HG03439 (cell line): ENCODE measurements at regions not wholly inside any gene's neighbourhood (a gene's known extent, or its start where the extent isn't known, plus 50 kb on each side); places are given as distances from the start of the nearest gene placed in this dataset.
A peak's percentile ranks its signal among the peaks of the same experiment; 100 is the strongest.
"Not testable (repeated sequence)": the region's sequence is repeated elsewhere in the genome, so short reads cannot be mapped to it uniquely, and the experiment has no call there.

Experiments
- ATAC-seq: cut with Tn5 transposase; IDR thresholded peaks from one replicate; pipeline ENCODE4 v1.9.1; 2021; ENCODE audit warnings: mild to moderate bottlenecking, moderate library complexity; ENCODE audit not compliant: unreplicated experiment

DNA sequence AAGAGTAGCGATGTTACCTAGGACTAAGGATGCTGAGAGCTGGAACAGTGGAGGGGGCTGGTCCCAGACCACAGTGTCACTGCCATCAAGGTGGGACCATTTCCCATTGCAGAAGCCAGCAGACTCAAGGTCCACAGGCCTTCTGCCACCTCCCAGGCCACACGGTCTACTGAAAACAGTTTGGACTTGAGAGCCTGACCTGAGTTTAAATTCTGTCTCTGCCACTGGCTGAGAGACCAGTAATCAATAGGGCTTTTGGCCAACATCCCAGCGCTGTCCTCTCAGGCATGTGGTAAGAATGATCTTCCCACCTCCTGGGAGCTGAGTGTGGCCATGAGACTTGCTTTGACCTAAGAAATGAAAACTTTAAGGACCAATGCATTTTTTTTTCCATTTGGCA lies 331.4 kb upstream of the CDH5 start:
- ATAC-seq = no peak

DNA sequence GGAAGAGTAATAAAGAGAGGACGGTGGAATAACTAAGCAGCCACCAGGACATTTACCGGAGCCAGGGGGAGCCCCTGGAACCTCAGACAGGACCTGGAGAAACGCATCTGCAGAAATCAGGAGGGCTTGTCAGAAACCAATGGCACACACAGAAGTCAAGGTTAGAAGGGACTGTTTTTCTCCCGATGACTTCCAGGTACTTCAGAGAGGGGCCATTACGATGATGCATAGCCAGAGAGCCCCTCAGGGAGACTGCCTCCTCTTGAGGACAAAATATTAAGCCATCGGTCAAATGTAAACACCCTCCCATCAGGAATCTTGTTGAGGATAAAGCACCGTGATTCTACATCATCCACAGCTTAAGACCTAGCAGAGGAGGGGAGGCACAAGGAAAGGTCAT lies 333.6 kb upstream of the CDH5 start:
- no peak for ATAC-seq

DNA sequence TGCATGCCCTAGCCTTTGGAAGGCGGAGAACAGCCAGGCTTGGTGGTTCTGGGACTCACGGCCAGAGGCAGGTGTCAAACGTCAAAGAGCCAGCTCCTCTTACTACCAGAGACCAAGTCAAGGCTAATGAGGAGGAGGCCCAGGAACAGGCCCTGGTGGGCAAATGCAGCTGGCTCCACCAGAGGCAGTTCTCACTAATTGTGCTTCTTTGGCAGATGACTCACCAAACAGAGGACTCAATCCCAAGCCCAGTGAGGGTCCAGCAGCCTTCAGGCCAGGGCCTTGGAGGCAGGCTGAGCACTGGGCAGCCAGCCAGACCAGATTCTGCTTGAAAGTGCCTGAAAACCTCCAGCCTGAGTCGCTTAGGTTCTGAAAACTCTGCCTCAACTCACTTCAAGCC lies 336.5 kb upstream of the CDH5 start:
- ATAC-seq = no peak

DNA sequence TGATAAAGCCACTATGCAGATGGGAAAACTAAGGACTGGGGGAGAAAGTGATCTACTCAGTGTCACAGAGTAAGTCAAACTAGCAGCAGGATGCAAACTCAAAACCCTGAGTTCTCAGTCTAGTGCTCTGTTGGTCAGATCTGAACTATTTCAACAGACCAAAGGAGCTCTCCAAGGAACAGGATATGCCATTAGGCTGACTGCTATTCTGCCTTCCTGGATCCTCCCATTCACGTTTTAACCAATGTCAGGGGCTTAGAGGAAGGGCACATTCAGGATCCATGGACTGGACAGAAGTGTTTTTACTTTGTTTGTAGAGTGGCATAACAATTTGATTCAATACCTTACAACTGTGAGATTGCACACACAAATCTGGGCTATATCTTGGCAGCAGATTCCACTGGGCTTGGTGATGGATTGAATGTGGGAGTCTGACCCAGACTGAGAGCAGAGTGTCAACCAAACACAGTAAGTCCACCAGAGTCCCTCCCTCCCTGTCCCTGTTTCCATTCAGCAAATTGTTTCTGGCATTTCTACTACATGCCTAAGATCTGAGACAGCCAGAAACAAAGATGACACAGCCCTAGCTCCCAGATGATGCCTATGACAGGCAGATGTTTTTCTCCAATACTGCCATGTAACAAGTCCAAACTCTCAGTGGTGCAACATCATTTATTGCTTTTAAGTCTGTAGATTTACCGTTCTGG lies 337.8 kb upstream of the CDH5 start:
- no peak for ATAC-seq

DNA sequence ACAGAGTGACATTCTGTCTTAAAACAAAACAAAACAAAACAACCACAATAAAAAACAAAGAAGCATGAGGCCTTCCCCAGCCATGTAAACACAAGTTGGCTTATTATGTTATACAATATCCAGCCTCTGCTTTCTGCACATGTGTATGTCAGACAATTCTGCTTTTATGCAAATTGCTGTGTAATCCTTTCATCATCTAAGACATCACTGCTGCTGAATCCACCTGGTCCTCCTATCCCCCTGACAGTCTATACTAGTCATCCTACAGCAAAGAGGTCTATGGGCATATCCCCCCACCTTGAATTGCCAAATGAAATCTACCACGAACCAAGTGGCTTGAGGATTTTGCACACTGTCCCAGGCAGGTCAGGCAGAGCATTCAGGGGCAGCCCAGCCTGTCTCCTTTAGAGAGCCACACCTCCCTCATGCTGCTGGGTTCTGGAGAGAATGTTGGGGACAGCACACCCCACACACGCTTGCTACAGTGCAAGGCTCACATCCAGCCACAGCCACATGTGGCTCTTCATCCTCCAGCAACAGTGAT lies 339.6 kb upstream of the CDH5 start:
- no peak for ATAC-seq

DNA sequence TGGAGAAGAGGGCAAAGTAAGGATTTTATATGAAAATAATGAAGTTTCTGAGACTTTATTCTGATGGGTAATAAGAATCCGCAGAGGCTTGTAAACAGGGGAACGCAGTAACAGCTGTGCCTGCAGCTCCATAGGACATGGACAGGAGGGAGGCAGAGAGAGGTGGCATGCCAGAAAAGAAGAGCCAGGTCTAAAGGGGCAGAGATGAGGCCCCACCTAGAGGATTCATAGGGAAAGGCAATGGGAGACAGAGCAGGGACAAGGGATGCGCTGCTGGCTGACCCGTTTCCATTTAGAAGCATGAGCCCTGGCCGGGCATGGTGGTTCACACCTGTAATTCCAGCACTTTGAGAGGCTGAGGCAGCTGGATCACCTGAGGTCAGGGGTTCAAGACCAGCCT lies 340.3 kb upstream of the CDH5 start:
- ATAC-seq = no peak

DNA sequence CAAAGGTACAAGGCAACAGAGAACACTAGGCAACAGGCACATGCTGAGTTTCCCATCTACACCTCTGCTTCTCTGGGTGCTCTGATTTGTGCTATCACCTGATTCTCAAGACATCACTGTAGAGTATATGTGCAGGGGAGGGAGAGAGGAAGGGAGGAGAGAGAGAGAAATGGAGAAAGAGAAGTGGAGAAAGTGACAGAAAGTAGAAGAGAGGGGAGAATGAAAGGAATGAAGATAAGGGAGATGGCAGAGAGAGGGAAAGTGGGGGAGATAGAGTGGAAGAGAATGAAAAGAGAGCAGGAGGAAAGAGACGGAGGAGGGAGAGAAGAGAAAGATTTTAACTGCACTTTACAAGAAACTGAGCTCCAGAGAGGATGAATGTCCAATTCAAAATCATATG lies 340.7 kb upstream of the CDH5 start:
- ATAC-seq = no peak

DNA sequence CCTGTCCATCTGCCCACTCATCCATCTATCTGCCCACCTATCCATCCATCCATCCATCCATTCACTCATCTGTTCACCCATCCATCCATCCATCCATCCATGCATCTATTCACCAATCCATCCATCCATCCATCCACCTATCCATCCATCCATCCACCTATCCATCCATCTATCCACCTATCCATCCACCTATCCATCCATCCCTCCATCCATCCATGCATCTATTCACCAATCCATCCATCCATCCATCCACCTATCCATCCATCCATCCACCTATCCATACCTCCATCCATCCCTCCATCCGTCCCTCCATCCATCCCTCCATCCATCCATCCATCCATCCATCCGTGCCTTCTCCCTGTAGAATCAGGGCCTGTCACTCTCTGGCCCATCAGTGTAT lies 341.9 kb upstream of the CDH5 start:
- ATAC-seq = not testable (repeated sequence)

DNA sequence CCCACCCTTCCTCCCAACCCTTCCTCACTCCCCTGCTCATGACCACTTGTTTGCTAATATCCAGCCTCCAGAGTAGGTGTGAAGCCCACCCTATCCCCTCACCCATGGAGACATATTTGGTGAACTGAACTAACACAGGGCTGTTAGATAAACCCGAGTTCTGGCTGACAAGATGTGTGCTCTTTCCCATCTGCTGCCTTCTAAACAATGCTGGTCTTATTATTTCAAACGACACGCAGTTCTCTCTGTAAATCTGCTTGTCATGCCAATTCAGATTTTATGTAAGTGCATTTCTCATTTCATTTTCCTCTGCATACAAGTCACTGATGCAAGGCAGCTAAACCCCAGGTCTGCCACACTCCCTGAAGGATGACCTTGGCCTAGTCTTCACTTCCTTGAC lies 343.0 kb upstream of the CDH5 start:
- ATAC-seq = no peak

DNA sequence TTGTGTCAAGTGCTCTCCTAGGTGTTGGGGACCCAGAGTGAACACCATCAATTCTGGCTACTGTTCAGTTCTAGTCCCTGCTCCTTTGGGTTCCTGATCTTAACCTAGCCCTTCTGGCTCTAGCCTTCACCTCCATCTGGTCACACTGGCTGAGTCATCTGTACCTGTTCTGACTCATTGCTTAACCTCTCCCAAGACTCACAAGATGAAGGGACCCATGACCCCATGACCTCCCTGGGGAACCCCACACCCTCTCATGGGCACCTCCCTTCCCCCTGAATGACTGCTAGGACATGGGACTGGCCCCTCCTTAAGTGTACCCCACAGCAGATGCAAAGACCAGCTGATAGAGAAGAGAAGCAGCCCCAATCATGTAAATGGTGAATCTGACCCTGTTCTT lies 345.8 kb upstream of the CDH5 start:
- peak; percentile 77 for ATAC-seq

DNA sequence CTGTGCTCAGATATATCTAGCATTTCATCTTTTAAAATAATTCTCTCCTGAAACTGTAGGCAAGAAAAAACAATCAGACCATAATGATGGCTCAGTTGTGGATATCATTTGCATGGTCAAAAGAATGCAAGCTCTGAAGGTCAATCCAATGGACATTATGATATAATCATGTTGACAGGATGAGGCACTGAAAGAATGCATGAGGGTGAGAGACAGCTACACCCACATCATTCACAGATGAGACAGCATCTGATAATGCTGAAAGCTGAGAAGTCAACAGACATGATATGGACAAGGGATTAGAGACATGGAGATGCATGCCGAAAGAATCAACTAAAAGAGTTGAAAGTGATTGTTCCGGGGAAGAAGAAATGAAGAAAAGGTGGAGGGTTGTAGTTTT lies 346.4 kb upstream of the CDH5 start:
- ATAC-seq = no peak

DNA sequence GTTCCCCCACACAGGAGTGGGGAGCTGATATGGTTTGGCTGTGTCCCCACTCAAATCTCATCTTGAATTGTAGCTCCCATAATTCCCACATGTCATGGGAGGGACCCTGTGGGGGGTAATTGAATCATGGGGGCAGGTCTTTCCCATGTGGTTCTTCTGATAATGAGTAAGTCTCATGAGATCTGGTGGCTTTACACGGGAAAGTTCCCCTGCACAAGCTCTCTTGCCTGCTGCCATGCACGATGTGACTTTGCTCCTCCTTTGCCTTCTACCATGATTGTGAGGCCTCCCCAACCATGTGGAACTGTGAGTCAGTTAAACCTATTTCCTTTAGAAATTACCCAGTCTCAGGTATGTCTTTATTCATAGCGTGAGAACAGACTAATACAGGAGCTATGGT lies 347.0 kb upstream of the CDH5 start:
- ATAC-seq = not testable (repeated sequence)

DNA sequence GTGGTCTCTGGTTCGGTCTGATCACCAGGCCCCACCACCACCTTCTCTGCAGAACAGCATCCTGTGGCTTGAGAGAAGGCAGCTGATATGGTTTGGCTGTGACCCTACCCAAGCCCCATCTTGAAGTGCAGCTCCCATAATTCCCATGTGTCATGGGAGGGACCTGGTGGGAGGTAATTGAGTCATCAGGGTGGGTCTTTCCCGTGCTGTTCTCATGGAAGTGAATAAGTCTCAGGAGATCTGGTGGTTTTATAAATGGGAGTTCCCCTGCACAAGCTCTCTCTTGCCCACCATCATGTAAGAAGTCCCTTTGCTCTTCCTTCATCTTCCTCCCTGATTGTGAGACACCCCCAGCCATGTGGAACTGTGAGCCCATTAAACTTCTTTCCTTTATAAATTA lies 352.3 kb upstream of the CDH5 start:
- ATAC-seq = no peak

DNA sequence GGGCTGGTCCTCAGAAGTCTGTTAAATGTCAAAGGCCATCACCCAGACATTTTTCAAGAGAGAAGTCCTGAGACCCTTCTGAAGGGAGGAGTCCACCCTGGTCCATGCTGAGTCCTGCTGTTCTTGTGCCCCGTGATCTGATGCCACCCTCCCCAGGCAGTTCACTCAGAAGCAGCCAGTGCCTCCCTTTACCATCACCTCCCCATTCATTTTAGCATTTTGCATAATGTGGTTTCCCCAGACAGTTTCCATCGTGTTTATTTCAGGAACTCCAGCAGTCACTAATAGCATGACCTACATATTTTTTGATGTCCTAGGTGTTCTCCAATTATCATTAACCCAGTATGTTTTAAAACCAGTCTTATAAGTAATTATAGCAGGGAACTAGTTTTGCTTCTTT lies 353.0 kb upstream of the CDH5 start:
- no peak for ATAC-seq

DNA sequence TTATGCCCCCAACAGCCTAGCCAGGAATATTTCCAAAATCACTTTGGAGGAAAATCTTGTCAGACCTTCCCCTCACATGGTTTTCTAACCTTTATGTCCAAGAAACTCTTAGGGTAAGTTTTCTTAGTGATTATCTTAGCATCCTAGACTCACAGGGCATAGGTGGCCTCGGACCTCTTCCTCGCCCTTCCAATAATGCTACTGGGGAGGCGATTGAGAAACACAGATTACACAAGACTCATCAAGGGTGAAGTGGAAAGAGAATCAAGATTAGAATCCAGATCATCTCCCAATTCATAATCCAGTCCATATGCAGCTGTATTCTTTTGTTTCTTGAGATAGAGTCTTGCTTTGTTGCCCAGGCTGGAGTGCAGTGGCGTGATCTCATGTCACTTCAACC lies 358.4 kb upstream of the CDH5 start:
- ATAC-seq = no peak

DNA sequence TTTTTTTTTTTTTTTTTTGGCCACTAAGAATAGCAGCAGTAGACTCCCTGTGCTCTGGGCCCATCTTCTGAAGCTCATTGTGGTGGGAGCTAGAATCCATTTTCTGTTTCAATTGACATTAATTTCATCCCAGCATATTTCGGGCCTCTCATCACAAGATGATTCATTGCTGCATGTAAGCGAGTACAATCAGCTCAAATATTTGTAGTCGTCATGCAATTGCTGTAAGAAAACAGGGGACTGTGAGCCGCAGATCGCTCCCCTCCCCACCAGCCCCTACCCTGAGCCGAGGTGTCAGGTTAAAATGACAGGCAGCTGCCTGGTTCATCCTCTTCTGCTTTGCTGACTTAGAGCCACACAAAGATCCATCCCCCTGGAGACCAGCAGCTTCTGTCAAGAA lies 358.8 kb upstream of the CDH5 start:
- no peak for ATAC-seq

DNA sequence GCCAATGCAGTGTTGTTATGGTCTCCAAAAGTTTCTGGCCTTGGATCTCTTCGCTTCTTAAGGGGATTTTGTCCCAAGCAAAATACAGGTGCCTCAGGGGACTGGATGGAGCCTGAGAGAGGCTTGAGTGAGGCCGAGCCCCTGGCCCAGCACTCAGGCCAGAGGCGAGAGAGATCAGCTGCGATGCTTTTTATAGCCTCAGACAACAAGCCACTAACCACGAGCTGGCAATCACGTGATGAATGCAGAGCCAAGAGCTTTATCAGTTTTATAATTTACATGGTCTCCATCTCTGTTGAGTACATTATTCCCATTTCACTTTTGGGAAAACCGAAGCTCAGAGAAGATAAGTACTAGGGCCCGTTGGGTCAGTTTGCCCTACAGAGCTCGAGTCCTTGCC lies 360.0 kb upstream of the CDH5 start:
- no peak for ATAC-seq

DNA sequence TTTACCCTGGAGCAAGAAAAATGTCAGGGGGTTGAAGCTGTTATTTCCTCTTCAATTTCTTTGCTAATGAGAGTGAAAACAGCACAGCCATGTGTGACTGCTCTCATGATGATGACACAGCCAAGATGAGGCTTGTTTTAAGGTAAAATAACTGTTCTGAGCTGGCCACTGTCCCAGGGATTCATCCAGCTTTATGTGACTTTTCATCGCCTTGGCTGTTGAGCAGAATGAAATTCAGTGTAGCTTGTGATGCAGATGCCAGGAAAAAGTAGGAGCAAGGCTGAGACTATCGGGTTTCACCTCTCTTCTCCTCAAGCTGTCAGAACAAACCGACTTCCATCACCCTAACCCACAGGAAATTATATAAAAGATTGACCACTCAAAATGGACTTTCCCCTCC lies 361.8 kb upstream of the CDH5 start:
- ATAC-seq = no peak

DNA sequence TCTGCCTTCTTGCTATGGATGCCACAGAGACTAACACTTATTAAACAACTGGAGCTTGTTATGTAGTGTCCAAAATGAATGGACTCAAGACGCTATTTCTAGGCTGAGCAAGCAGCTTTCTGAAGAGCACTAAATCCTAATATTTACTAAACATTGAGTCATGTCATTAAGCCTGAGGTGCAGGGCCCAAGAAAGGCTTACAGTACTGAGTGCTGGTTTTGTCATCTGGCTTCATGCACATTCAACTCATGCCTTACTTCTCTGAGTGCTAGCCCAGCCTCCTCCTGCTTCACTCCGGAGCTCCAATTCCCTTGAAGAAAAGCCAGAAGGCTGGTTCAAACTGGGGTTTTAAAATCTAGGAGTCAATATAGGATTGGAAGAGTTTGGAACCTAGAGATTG lies 363.3 kb upstream of the CDH5 start:
- no peak for ATAC-seq

DNA sequence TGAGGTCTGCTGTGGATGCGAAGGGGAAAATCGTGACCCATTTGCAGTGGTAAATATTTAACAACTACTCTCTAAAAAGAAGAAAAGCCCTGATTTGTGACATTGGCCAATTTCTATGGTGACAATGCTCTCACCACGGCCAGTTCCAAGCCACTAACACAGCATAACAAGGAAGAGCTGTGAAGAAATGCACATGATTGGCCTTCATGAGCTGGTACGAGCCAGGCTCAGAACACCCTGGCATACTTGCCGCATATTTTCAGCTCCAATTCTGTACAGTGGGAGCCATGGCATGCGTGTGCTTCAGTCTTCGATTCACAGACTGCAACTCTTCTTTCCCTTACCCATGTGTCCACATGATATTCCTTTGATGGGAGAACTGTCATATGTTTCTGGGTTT lies 363.9 kb upstream of the CDH5 start:
- no peak for ATAC-seq

DNA sequence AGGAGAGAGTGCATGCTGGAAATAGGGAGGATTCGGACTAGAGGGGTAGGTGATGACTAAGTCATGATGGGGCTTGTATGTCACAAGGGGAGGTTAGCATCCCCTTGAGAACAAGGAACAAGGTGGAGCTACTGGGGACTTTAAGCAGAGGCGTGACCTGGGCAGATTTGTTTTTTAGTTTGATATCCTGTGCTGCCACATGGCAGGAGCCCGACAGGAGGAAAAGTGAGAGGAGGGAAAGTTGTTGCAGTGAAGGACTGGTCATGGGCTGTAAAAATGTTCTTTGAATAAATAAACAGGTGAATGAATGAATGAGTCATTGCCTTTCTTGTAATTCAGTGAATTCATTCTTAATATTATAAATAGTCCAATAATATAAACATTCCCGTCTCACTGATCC lies 365.1 kb upstream of the CDH5 start:
- ATAC-seq = no peak

DNA sequence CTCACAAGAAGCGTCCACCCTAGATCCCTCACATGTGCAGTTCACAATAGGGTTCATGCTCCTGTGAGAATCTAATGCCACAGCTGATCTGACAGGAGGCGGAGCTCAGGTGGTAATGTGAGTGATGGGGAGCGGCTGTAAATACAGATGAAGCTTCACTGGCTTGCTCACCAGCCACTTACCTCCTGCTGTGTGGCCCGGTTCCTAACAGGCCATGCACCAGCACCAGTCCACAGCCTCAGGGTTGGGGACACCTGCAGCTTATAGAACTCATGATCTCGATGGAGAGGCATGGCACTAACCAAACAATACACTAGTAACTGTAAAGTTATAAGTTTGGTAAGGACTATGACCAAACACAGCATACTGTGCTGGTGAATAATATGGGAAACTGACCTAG lies 368.0 kb upstream of the CDH5 start:
- no peak for ATAC-seq

DNA sequence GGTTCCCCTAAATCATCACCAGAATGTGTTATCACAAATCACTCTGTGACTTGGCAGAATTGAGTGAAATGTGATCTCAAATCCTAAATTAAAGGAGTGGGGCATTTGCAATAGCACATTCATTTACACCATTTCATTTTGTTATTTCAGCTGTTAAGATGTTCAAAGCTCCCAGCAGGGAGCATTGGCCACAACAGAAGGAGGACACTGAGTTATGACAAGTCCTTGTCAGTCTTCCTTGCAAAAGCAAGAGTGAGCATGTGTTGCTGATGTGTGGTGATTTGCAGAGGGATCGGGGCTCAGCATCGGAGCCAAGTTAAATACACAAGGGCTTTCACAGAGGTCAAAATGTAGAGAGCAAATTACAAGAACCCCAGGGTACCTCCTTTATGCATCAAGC lies 372.2 kb upstream of the CDH5 start:
- ATAC-seq = no peak
